NB4 (cell line): ENCODE measurements at regions not wholly inside any gene's neighbourhood (a gene's known extent, or its start where the extent isn't known, plus 50 kb on each side); places are given as distances from the start of the nearest gene placed in this dataset.

Source experiments
- POLR2A ChIP-seq: IDR thresholded peaks from 2 replicates; pipeline ENCODE4 v1.6.1; 2011; ENCODE audit warnings: mild to moderate bottlenecking; ENCODE audit not compliant: insufficient read length; ENCODE audit errors: extremely low read depth
- TF ChIP-seq, protein P1 (sequence below): IDR thresholded peaks from one replicate; pipeline ENCODE4 v1.5.1; 2012; ENCODE audit warnings: low read depth, low read length

DNA sequence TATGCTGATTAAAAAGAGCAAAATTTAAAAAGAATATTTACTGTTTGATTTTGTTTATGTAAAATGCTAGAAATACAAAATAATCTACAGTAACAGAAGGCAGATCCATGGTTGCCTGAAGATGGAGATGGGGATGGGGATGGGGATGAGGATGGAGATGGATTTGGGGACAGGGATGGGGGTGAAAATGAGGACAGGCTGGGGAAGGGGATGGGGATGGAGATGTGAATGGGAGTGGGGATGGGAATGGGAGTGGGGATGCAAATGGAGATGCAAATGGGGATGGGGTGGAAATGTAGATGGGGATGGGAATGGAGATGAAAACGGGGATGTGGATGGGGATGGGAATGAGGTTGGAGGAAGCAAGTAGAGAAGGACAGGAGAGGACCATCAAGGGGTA lies 252.2 kb downstream of the PLPP3 start:
- TF ChIP-seq, protein P1, sequence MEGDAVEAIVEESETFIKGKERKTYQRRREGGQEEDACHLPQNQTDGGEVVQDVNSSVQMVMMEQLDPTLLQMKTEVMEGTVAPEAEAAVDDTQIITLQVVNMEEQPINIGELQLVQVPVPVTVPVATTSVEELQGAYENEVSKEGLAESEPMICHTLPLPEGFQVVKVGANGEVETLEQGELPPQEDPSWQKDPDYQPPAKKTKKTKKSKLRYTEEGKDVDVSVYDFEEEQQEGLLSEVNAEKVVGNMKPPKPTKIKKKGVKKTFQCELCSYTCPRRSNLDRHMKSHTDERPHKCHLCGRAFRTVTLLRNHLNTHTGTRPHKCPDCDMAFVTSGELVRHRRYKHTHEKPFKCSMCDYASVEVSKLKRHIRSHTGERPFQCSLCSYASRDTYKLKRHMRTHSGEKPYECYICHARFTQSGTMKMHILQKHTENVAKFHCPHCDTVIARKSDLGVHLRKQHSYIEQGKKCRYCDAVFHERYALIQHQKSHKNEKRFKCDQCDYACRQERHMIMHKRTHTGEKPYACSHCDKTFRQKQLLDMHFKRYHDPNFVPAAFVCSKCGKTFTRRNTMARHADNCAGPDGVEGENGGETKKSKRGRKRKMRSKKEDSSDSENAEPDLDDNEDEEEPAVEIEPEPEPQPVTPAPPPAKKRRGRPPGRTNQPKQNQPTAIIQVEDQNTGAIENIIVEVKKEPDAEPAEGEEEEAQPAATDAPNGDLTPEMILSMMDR = no peak
- TF ChIP-seq POLR2A = no peak
